Omental fat pad (tissue), 3 donors: ENCODE measurements at regions not wholly inside any gene's neighbourhood (a gene's known extent, or its start where the extent isn't known, plus 50 kb on each side); places are given as distances from the start of the nearest gene placed in this dataset.
A peak's percentile ranks its signal among the peaks of the same experiment; 100 is the strongest.

Experiments used
- ATAC-seq: fragments of 150-250 bp; one replicate; pipeline ENCODE4 v1.9.1; 2016; ENCODE audit warnings: mild to moderate bottlenecking, moderate library complexity; ENCODE audit not compliant: low FRiP score
- DNase-seq: peaks from one replicate; pipeline ENCODE4 v3.0.0-alpha.2; 2019; ENCODE audit warnings: low spot score
- TF ChIP-seq, protein P1 (sequence below), 3 donors: fragments of 450-650 bp; IDR thresholded peaks; one replicate each; pipeline ENCODE4 v1.5.1; 2016 to 2017; ENCODE audit warnings: antibody characterized with exemption in 3 of 3, mild to moderate bottlenecking in 3 of 3, moderate library complexity in 2 of 3

DNA sequence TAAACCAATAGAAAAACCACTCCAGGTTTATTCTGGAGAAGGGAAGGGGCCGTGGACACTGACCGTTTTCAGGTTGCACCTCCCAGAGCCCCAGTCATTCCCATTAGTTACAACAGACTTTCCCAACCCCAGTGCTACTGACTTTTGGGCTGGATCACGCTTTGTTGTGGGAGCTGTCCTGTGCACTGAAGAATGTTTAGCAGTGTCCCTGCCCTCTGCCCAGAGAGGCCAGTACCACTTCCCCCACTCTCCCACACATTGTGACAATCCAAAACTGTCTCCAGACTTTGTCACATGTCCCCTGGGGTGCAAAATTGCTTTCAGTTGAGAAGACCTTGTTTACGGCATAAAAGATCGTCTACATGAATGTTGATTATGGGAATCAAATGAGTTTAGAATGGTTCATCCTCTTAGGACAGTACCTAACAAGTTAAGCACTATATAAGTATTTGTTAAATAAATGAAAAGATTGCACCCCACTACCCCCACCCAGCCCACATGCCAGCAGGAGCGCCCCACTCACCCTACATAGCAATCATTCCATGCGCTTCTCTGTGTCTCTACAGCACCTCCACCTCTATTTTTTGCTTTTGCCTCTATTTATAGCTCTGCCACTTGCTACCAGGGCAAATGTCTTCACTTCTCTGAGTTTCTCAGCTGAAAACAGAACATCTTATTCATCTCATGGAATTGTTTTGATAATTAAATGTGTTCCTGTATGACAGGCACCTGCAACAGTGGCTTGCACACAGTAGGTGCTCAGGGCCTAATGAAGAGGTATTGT is 104.9 kb downstream of the AXIN2 start:
- no peak for DNase-seq
- peak; percentile 34 for ATAC-seq
- TF ChIP-seq, protein P1, sequence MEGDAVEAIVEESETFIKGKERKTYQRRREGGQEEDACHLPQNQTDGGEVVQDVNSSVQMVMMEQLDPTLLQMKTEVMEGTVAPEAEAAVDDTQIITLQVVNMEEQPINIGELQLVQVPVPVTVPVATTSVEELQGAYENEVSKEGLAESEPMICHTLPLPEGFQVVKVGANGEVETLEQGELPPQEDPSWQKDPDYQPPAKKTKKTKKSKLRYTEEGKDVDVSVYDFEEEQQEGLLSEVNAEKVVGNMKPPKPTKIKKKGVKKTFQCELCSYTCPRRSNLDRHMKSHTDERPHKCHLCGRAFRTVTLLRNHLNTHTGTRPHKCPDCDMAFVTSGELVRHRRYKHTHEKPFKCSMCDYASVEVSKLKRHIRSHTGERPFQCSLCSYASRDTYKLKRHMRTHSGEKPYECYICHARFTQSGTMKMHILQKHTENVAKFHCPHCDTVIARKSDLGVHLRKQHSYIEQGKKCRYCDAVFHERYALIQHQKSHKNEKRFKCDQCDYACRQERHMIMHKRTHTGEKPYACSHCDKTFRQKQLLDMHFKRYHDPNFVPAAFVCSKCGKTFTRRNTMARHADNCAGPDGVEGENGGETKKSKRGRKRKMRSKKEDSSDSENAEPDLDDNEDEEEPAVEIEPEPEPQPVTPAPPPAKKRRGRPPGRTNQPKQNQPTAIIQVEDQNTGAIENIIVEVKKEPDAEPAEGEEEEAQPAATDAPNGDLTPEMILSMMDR (IDR thresholded peaks at IDR 0.05): no peak

DNA sequence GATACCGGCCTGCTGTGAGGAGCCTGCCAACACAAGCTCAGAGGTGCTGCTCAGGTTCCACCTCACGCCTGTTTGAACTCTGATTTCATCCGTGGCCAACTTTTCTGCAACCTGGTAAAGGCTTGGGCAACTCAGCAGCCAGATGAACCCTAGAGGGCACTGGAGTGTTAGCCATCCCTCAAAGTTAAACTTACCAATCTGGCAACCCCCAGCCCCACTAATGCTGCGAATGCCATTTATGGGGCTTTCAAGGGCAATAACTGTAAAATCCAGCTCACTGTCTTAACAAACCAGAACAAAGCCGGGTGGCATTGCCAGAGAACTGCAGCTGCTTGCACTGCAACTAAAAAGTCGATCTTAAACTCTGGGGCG is 105.5 kb downstream of the AXIN2 start:
- ATAC-seq (peak; percentile 76), DNase-seq (no peak)
- TF ChIP-seq, protein P1 (IDR thresholded peaks at IDR 0.05): no peak

DNA sequence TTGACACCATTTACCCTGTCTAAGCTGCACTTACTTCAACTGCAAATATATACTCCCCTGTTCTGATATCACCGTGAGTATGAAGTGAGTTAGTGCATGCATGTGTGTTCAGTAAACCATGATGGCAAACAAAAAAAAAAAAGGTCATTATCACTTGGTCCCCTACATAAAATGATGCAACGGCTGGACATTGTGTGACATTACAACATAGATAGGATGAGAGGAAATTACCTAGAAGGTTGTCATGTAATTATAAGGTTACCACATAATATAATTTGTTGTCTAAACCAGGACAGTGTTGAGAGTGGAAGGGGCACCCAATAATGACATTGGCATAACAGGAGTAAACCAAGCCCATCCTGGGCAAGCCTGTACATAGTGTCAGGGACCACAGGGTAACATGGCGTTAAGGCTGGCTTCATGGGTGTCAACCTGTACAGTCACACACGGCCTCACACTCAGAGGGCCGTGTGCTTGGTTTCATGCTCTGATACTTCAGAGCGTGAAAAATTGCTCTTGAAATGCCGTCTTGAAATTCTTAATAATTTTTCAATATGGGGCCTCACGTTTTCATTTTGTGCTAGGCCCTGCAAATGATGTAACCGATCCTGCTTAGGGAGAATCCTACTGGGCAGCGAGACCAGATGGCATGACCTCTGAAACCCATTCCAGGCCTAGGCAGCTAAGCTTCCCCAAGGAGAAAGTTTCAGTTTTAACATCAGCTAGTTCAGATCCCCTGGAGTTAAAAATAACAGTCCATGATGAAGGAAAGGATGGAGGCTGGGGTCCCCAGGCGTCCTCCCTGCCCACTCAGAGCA is 106.1 kb downstream of the AXIN2 start:
- no peak for DNase-seq
- TF ChIP-seq, protein P1 (IDR thresholded peaks at IDR 0.05): no peak
- ATAC-seq: no peak

DNA sequence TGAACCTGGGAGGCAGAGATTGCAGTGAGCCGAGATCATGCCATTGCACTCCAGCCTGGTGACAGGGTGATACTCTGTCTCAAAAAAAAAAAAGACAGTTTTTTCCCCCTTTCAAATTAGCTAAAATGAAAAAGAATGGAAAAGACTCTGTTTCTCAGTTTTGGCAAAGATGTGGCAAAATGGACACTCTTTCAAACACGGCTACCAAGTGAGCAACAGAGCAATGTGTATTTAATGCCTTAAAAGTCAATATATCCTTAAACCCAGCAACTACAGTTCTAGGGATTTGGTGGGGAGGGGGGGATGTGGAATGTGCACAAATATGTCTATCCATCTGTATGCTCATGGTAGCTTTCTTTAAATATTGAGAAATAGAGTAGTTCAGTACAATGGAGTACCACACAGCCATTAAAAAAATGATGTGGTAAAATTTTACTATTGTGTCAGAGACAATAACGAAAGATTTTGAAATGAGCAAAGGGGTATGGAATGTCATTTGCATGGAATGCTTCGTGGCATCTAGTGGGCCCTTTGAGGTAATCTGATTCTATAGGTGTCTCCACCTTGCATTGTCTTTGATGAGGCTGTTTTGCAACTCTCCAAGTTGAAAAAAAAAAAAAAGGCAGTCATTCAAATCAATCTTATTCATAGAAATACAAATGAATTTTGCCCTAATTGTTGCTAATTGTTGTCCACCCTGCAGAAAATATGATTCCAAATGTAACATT is 108.1 kb downstream of the AXIN2 start:
- no peak for DNase-seq
- ATAC-seq: no peak
- TF ChIP-seq, protein P1 (IDR thresholded peaks at IDR 0.05): no peak

DNA sequence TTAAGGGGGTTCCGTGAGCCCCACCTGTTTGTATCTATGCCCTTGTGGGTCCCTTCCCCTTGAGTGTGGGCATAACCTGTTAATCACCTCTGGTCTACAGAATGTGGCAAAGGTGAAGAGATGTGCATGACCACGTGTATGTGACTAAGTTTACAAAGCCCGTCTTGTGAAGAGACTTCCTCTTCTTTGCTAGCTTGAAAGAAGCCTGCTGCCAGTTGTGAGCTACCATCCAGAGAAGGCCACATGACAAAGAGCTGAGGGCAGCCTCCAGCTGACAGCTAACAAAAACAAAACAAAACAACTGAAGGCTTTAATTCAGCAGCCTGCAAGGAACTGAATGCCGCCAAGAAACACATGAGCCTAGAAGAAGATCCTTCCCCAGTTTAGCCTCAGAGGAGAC is 112.0 kb downstream of the AXIN2 start:
- ATAC-seq: no peak
- no peak for DNase-seq
- TF ChIP-seq, protein P1 (IDR thresholded peaks at IDR 0.05): no peak

DNA sequence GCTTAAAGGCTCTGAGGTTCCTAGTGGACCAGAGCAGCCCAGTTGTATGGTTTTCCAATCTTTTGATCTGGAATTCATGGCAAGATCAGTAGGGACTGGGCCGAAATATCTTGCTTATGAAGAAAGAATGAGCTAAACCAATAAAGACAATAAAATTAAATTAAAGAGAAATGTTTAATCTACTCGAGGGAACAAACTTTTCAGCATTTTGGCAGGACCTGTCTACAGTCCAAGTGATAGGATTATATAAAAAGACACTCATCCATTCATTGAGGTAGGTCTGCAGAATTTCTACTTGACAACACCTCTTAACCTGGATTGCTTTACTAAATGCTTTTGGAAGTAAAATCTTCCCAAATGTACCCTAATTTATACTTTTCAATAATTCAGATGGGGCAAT is 113.6 kb downstream of the AXIN2 start:
- TF ChIP-seq, protein P1 (IDR thresholded peaks at IDR 0.05): no peak
- DNase-seq (no peak), ATAC-seq (no peak)
